WTC11 (cell line): ENCODE measurements at regions not wholly inside any gene's neighbourhood (a gene's known extent, or its start where the extent isn't known, plus 50 kb on each side); places are given as distances from the start of the nearest gene placed in this dataset.

ENCODE experiments used
- ATAC-seq: fragments of 200-7000 bp; cut with Tn5 transposase; 2 replicates; pipeline ENCODE4 v1.10.0; 2021; ENCODE audit warnings: mild to moderate bottlenecking, moderate library complexity
- CTCF ChIA-PET: fragments of 300-600 bp; sonication (Branson Sonifier 250); formaldehyde crosslinking; loops from one replicate; lab custom pipeline; 2021; ENCODE audit warnings: antibody characterized with exemption; lab: Charles Lee
- POLR2A ChIA-PET: fragments of 350-600 bp; sonication (Branson Sonifier 250); formaldehyde crosslinking; loops from one replicate; lab custom pipeline; 2021; ENCODE audit warnings: antibody characterized with exemption; lab: Charles Lee
- DNase-seq: peaks from one replicate; pipeline ENCODE4 v3.0.0; 2021; ENCODE audit warnings: low spot score
- H3K27ac Mint-ChIP-seq: 2 replicates; pipeline ENCODE4 v1.8.0; 2021; ENCODE audit warnings: mixed read lengths
- H3K27me3 Mint-ChIP-seq: 2 replicates; pipeline ENCODE4 v1.8.0; 2021; ENCODE audit warnings: low read depth, mild to moderate bottlenecking, moderate library complexity, mixed read lengths
- H3K36me3 Mint-ChIP-seq: 2 replicates; pipeline ENCODE4 v1.8.0; 2021; ENCODE audit warnings: mixed read lengths
- H3K4me1 Mint-ChIP-seq: 2 replicates; pipeline ENCODE4 v1.8.0; 2022; ENCODE audit warnings: mixed read lengths
- H3K4me3 Mint-ChIP-seq: 2 replicates; pipeline ENCODE4 v1.8.0; 2021; ENCODE audit warnings: mild to moderate bottlenecking, moderate library complexity, mixed read lengths
- H3K9me3 Mint-ChIP-seq: 2 replicates; pipeline ENCODE4 v1.8.0; 2021; ENCODE audit warnings: mixed read lengths
- ATF1 ChIP-seq: sonication (generic); formaldehyde crosslinking; IDR thresholded peaks from 2 replicates; pipeline ENCODE4 v1.8.1; 2023; ENCODE audit warnings: mild to moderate bottlenecking, moderate library complexity, missing genetic modification reagents
- CREB1 ChIP-seq: sonication (generic); formaldehyde crosslinking; IDR thresholded peaks from 2 replicates; pipeline ENCODE4 v1.8.0; 2023; ENCODE audit warnings: mild to moderate bottlenecking, missing genetic modification reagents
- CREM ChIP-seq: sonication (generic); formaldehyde crosslinking; IDR thresholded peaks from 2 replicates; pipeline ENCODE4 v1.8.1; 2022; ENCODE audit warnings: mild to moderate bottlenecking, missing genetic modification reagents, moderate library complexity
- FOXJ3 ChIP-seq: sonication (generic); formaldehyde crosslinking; IDR thresholded peaks from 2 replicates; pipeline ENCODE4 v1.9.0; 2021; ENCODE audit warnings: missing genetic modification reagents, mild to moderate bottlenecking, borderline replicate concordance
- HMGA2 ChIP-seq: fragments of 250-450 bp; sonication (Bioruptor Pico); IDR thresholded peaks from 2 replicates; pipeline ENCODE4 v1.4.0; 2021; ENCODE audit warnings: mild to moderate bottlenecking, moderate library complexity
- HMGXB4 ChIP-seq: sonication (generic); formaldehyde crosslinking; IDR thresholded peaks from 2 replicates; pipeline ENCODE4 v1.8.1; 2023; ENCODE audit warnings: mild to moderate bottlenecking, moderate library complexity, missing genetic modification reagents
- NR1H2 ChIP-seq: sonication (generic); formaldehyde crosslinking; IDR thresholded peaks from 2 replicates; pipeline ENCODE4 v1.9.0; 2021; ENCODE audit warnings: mild to moderate bottlenecking, moderate library complexity, missing genetic modification reagents
- OVOL2 ChIP-seq: fragments of 250-450 bp; sonication (Bioruptor Pico); IDR thresholded peaks from 2 replicates; pipeline ENCODE4 v1.9.0; 2021; ENCODE audit warnings: mild to moderate bottlenecking, borderline replicate concordance
- RORB ChIP-seq: fragments of 250-450 bp; sonication (Bioruptor Pico); IDR thresholded peaks from 2 replicates; pipeline ENCODE4 v1.9.0; 2021; ENCODE audit warnings: mild to moderate bottlenecking
- SMAD3 ChIP-seq: sonication (generic); formaldehyde crosslinking; IDR thresholded peaks from 2 replicates; pipeline ENCODE4 v1.8.0; 2022; ENCODE audit warnings: missing genetic modification reagents, mild to moderate bottlenecking, borderline replicate concordance
- SMAD4 ChIP-seq: sonication (generic); formaldehyde crosslinking; IDR thresholded peaks from 2 replicates; pipeline ENCODE4 v1.8.0; 2022; ENCODE audit warnings: mild to moderate bottlenecking, missing genetic modification reagents
- TCF7 ChIP-seq: sonication (generic); formaldehyde crosslinking; IDR thresholded peaks from 2 replicates; pipeline ENCODE4 v1.8.0; 2022; ENCODE audit warnings: mild to moderate bottlenecking, low read depth, missing genetic modification reagents, moderate library complexity
- USF1 ChIP-seq: sonication (generic); formaldehyde crosslinking; IDR thresholded peaks from 2 replicates; pipeline ENCODE4 v1.8.0; 2022; ENCODE audit warnings: mild to moderate bottlenecking, missing genetic modification reagents
- ZNF232 ChIP-seq: sonication (generic); formaldehyde crosslinking; IDR thresholded peaks from 2 replicates; pipeline ENCODE4 v1.8.0; 2022; ENCODE audit warnings: mild to moderate bottlenecking, missing genetic modification reagents
- ZNF396 ChIP-seq: fragments of 250-450 bp; sonication (Bioruptor Pico); IDR thresholded peaks from 2 replicates; pipeline ENCODE4 v1.8.0; 2021; ENCODE audit warnings: mild to moderate bottlenecking, moderate library complexity, borderline replicate concordance
- ZNF416 ChIP-seq: fragments of 250-450 bp; sonication (Bioruptor Pico); IDR thresholded peaks from 2 replicates; pipeline ENCODE4 v1.9.0; 2021; ENCODE audit warnings: mild to moderate bottlenecking, inconsistent platforms
- ZNF532 ChIP-seq: fragments of 250-450 bp; sonication (Bioruptor Pico); IDR thresholded peaks from 2 replicates; pipeline ENCODE4 v1.9.0; 2021; ENCODE audit warnings: mild to moderate bottlenecking, borderline replicate concordance
- TF ChIP-seq, protein P1 (sequence below): sonication (generic); formaldehyde crosslinking; IDR thresholded peaks from 2 replicates; pipeline ENCODE4 v1.8.0; 2022; ENCODE audit warnings: mild to moderate bottlenecking, missing genetic modification reagents
- TF ChIP-seq, protein P2 (sequence below): sonication (generic); formaldehyde crosslinking; IDR thresholded peaks from 2 replicates; pipeline ENCODE4 v1.8.1; 2023; ENCODE audit warnings: mild to moderate bottlenecking, missing genetic modification reagents
- TF ChIP-seq, protein P3 (sequence below): sonication (generic); formaldehyde crosslinking; IDR thresholded peaks from 2 replicates; pipeline ENCODE4 v1.8.1; 2022; ENCODE audit warnings: low read depth, missing genetic modification reagents, borderline replicate concordance
- TF ChIP-seq, protein P4 (sequence below): fragments of 250-450 bp; sonication (Bioruptor Pico); conservative IDR thresholded peaks from 2 replicates; pipeline ENCODE4 v1.9.0; 2021; ENCODE audit warnings: mild to moderate bottlenecking

DNA sequence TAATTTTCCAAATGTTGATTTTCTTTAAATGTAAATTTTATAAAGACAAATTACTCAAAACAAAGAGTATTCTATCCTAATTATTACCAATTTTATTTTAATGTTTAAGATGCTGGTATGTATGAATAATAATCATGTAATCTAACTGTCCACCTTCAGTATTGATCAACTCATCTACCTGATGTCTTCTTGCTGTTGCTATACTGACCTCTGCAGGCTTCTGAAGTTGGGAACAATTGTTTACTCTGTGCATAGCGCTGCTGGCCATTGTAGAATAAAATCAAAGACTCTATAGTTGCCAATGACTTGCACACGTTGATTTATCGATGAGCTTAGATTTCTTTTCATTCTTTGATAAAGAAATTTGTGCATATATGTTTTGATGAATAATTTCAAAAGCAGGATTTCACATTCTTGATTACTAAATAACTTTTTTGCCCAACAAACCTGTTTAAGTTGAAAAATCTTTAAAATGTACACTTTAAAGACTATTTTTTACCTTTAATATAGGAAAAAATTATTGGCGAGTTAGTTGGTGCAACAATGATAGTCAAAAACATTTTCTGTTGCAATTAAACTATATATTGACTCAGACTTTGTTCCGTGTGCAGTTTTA is 282.3 kb downstream of the TFEC start (continued):
- TF ChIP-seq ZNF532 (CRISPR knock-in tag) (no peak), CREM (no peak), HMGA2 (CRISPR knock-in tag) (no peak)
- TF ChIP-seq, protein P1, sequence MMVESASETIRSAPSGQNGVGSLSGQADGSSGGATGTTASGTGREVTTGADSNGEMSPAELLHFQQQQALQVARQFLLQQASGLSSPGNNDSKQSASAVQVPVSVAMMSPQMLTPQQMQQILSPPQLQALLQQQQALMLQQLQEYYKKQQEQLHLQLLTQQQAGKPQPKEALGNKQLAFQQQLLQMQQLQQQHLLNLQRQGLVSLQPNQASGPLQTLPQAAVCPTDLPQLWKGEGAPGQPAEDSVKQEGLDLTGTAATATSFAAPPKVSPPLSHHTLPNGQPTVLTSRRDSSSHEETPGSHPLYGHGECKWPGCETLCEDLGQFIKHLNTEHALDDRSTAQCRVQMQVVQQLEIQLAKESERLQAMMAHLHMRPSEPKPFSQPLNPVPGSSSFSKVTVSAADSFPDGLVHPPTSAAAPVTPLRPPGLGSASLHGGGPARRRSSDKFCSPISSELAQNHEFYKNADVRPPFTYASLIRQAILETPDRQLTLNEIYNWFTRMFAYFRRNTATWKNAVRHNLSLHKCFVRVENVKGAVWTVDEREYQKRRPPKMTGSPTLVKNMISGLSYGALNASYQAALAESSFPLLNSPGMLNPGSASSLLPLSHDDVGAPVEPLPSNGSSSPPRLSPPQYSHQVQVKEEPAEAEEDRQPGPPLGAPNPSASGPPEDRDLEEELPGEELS: no peak

DNA sequence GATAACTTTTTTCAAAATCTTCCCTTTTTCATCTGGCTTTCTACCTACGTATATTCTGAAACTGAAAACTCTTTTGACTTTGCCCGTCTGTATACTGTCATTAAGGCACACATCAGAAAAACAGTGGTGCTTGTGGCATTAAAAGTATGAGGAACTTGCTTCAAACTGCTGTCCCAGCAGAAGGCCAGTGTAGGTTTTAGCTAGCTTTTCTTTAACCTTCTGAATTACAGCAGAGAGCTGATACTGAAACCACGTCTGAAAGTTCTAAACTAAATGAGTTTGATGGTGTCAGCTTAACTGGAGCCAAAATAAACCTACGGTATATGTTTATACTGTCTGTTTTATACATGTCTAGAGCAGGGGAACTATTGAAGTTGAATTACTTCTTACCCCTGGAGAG is 283.4 kb downstream of the TFEC start:
- Mint-ChIP-seq H3K27ac (no peak overlapping the region), H3K27me3 (no peaks in the 10 kb centered on the region), H3K36me3 (no peaks in the 10 kb centered on the region), H3K9me3 (no peaks in the 10 kb centered on the region), H3K4me1 (no peaks in the 10 kb centered on the region)
- POLR2A ChIA-PET: no interaction called here
- TF ChIP-seq ATF1 (CRISPR knock-in tag) (no peak), USF1 (no peak), SMAD4 (CRISPR knock-in tag) (no peak), ZNF416 (CRISPR knock-in tag) (no peak), ZNF396 (no peak), ZNF232 (CRISPR knock-in tag) (no peak), FOXJ3 (CRISPR knock-in tag) (no peak), TCF7 (CRISPR knock-in tag) (no peak), CREM (no peak), HMGXB4 (CRISPR knock-in tag) (no peak), OVOL2 (CRISPR knock-in tag) (no peak), CREB1 (no peak), SMAD3 (CRISPR knock-in tag) (no peak), NR1H2 (CRISPR knock-in tag) (no peak), RORB (no peak)
- TF ChIP-seq, protein P2, sequence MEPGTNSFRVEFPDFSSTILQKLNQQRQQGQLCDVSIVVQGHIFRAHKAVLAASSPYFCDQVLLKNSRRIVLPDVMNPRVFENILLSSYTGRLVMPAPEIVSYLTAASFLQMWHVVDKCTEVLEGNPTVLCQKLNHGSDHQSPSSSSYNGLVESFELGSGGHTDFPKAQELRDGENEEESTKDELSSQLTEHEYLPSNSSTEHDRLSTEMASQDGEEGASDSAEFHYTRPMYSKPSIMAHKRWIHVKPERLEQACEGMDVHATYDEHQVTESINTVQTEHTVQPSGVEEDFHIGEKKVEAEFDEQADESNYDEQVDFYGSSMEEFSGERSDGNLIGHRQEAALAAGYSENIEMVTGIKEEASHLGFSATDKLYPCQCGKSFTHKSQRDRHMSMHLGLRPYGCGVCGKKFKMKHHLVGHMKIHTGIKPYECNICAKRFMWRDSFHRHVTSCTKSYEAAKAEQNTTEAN (CRISPR knock-in tag): no peak
- TF ChIP-seq, protein P3, sequence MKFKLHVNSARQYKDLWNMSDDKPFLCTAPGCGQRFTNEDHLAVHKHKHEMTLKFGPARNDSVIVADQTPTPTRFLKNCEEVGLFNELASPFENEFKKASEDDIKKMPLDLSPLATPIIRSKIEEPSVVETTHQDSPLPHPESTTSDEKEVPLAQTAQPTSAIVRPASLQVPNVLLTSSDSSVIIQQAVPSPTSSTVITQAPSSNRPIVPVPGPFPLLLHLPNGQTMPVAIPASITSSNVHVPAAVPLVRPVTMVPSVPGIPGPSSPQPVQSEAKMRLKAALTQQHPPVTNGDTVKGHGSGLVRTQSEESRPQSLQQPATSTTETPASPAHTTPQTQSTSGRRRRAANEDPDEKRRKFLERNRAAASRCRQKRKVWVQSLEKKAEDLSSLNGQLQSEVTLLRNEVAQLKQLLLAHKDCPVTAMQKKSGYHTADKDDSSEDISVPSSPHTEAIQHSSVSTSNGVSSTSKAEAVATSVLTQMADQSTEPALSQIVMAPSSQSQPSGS (CRISPR knock-in tag): no peak
- TF ChIP-seq, protein P4, sequence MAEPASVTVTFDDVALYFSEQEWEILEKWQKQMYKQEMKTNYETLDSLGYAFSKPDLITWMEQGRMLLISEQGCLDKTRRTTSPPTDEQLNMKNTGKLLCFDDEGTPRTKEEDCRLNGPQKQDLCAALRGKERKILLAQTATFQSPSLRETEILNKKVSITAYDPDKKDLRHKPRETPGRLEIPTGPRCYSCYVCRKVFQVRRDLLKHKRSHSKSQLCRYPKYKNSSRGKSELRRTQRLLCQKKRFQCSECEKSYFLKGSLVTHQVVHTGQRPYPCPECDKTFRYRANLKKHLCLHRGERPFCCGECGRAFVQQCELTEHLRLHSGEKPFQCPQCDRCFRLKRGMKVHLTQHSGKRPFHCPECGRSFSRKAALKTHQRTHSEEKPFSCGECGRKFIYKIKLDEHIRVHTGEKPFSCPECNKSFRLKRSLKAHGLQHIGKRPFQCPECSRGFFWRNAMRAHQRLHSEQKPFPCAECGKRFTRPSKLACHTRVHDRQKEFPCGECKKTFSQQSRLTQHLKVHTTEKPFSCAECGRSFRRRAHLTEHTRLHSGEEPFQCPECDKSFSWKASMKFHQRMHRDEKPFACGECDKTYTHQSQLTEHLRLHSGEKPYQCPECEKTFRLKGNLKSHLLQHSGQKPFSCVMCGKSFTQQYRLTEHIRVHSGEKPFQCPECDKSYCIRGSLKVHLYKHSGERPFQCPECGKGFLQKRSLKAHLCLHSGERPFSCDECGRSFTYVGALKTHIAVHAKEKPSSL: no peak
- TF ChIP-seq, all 79 proteins: peak for 0
- H3K4me3 Mint-ChIP-seq: no peak overlapping the region
- no peak for DNase-seq
- no peak for ATAC-seq
- CTCF ChIA-PET: no interaction called here
